Fibroblast of lung (primary cell): ENCODE measurements at regions not wholly inside any gene's neighbourhood (a gene's known extent, or its start where the extent isn't known, plus 50 kb on each side); places are given as distances from the start of the nearest gene placed in this dataset.

Experiments
- DNase-seq, 2 donors: peaks; one replicate each; pipeline versions ENCODE4 v3.0.0 to v3.0.0-alpha.2; 2010; ENCODE audit warnings: low read depth in 2 of 2
- H2AFZ ChIP-seq: 2 replicates; pipeline ENCODE4 v1.5.1; 2012; ENCODE audit warnings: low read length, control low read depth, inconsistent platforms
- H3K27ac ChIP-seq: 2 replicates; pipeline ENCODE4 v1.5.1; 2011; ENCODE audit warnings: low read length, control low read depth; ENCODE audit not compliant: insufficient read depth
- H3K27me3 ChIP-seq: 2 replicates; pipeline ENCODE4 v1.5.1; 2011; ENCODE audit warnings: mild to moderate bottlenecking, low read length; ENCODE audit not compliant: control insufficient read depth, insufficient read depth
- H3K36me3 ChIP-seq: 2 replicates; pipeline ENCODE4 v1.5.1; 2011; ENCODE audit warnings: low read length; ENCODE audit not compliant: control insufficient read depth, insufficient read depth
- H3K4me1 ChIP-seq: 2 replicates; pipeline ENCODE4 v1.5.1; 2011; ENCODE audit warnings: low read length; ENCODE audit not compliant: control insufficient read depth, insufficient read depth; ENCODE audit errors: extremely low read depth
- H3K4me2 ChIP-seq: 2 replicates; pipeline ENCODE4 v1.5.1; 2011; ENCODE audit warnings: low read length, control low read depth; ENCODE audit not compliant: insufficient read depth; ENCODE audit errors: extremely low read depth
- H3K4me3 ChIP-seq, 4 experiments: fragments of 200-600 bp in 1 of 4; sonication (generic) in 1 of 4; replicated peaks in 1 of 4; 2 replicates each; pipeline ENCODE4 v1.5.1; 2011 to 2016; ENCODE audit warnings: low read length in 4 of 4, low read depth in 3 of 4, mild to moderate bottlenecking in 3 of 4, control low read depth in 2 of 4, inconsistent platforms in 1 of 4, mixed read lengths in 1 of 4; ENCODE audit not compliant: insufficient read depth in 1 of 4; ENCODE audit errors: control extremely low read depth in 1 of 4
- H3K79me2 ChIP-seq: 2 replicates; pipeline ENCODE4 v1.5.1; 2012; ENCODE audit warnings: mild to moderate bottlenecking, low read length, inconsistent platforms; ENCODE audit not compliant: control insufficient read depth, insufficient read depth
- H3K9ac ChIP-seq: 2 replicates; pipeline ENCODE4 v1.5.1; 2011; ENCODE audit warnings: mild to moderate bottlenecking, low read length, control low read depth; ENCODE audit not compliant: insufficient read depth
- H3K9me3 ChIP-seq: 2 replicates; pipeline ENCODE4 v1.5.1; 2012; ENCODE audit warnings: low read depth, low read length; ENCODE audit not compliant: control insufficient read depth, insufficient read depth
- H4K20me1 ChIP-seq: 2 replicates; pipeline ENCODE4 v1.5.1; 2011; ENCODE audit warnings: low read length; ENCODE audit not compliant: control insufficient read depth, insufficient read depth; ENCODE audit errors: extremely low read depth
- EZH2 ChIP-seq: IDR thresholded peaks from 2 replicates; pipeline ENCODE4 v1.5.1; 2012; ENCODE audit warnings: low read length, control low read depth, mild to moderate bottlenecking; ENCODE audit errors: missing control alignments
- TF ChIP-seq, protein P1 (sequence below), 2 donors: IDR thresholded peaks in 1 of 2; conservative IDR thresholded peaks in 1 of 2; 1 replicate in 1 of 2; 2 replicates in 1 of 2; pipeline ENCODE4 v1.5.1; 2011 to 2012; ENCODE audit warnings: low read length in 2 of 2, control low read depth in 1 of 2, inconsistent platforms in 1 of 2, low read depth in 1 of 2, mild to moderate bottlenecking in 1 of 2

- TF ChIP-seq, protein P1, sequence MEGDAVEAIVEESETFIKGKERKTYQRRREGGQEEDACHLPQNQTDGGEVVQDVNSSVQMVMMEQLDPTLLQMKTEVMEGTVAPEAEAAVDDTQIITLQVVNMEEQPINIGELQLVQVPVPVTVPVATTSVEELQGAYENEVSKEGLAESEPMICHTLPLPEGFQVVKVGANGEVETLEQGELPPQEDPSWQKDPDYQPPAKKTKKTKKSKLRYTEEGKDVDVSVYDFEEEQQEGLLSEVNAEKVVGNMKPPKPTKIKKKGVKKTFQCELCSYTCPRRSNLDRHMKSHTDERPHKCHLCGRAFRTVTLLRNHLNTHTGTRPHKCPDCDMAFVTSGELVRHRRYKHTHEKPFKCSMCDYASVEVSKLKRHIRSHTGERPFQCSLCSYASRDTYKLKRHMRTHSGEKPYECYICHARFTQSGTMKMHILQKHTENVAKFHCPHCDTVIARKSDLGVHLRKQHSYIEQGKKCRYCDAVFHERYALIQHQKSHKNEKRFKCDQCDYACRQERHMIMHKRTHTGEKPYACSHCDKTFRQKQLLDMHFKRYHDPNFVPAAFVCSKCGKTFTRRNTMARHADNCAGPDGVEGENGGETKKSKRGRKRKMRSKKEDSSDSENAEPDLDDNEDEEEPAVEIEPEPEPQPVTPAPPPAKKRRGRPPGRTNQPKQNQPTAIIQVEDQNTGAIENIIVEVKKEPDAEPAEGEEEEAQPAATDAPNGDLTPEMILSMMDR (conservative IDR thresholded peaks at IDR 0.05 in 1 of 2, IDR thresholded peaks at IDR 0.05 in 1 of 2; ENCODE audit: low read depth in 1 of 2, low read length in 2 of 2): no peak
- no peak for TF ChIP-seq EZH2
- Histone ChIP-seq H3K27me3 (no peaks in the 10 kb centered on the region), H3K9me3 (no peaks in the 10 kb centered on the region), H3K4me3 (no peak overlapping the region), H3K36me3 (no peaks in the 10 kb centered on the region), H3K9ac (no peak overlapping the region), H4K20me1 (no peaks in the 10 kb centered on the region), H3K79me2 (no peaks in the 10 kb centered on the region), H3K4me2 (no peak overlapping the region), H3K4me1 (no peaks in the 10 kb centered on the region), H3K27ac (no peak overlapping the region), H2AFZ (no peak overlapping the region)
- DNase-seq: no peak
Observed at GRCh38 chr1:4060850-4061249, 160.8 kb upstream of the C1orf174 start.

- no peaks in the 10 kb centered on the region for H3K36me3 ChIP-seq
- H3K9me3 ChIP-seq: no peaks in the 10 kb centered on the region
- no peaks in the 10 kb centered on the region for H3K79me2 ChIP-seq
- TF ChIP-seq EZH2: no peak
- TF ChIP-seq, protein P1 (conservative IDR thresholded peaks at IDR 0.05 in 1 of 2, IDR thresholded peaks at IDR 0.05 in 1 of 2; ENCODE audit: low read depth in 1 of 2, low read length in 2 of 2): no peak
- no peak overlapping the region for H2AFZ ChIP-seq
- no peaks in the 10 kb centered on the region for H3K4me1 ChIP-seq
- no peak for DNase-seq
- no peaks in the 10 kb centered on the region for H4K20me1 ChIP-seq
- H3K4me3 ChIP-seq: no peak overlapping the region
- no peaks in the 10 kb centered on the region for H3K27me3 ChIP-seq
- no peak overlapping the region for H3K9ac ChIP-seq
- no peak overlapping the region for H3K27ac ChIP-seq
- H3K4me2 ChIP-seq: no peak overlapping the region
Observed at GRCh38 chr1:4061521-4062031, 161.5 kb upstream of the C1orf174 start.

DNA sequence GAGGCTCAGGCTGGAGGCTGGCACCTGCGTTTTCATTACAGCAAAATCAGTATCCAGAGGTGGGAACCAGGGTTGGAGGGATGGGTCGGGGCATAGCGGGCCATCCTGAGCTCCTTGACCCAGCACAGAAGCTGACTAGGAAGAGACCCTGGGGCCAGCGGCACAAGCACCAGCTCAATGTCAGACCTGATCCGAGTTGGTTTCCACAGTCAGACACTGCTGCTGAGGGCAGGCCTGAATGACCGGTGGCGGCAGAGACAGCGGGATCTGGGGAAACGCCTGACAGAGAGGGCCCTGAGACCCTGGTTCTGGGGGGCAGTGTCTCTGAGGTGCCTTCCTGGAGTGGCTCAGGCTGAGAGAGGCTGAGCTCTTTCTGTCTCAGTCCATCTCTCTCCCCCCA, 162.0 kb upstream of the C1orf174 start:
- Histone ChIP-seq H3K79me2 (no peaks in the 10 kb centered on the region), H3K27ac (no peak overlapping the region), H4K20me1 (no peaks in the 10 kb centered on the region), H3K9ac (no peak overlapping the region), H3K27me3 (no peaks in the 10 kb centered on the region), H2AFZ (no peak overlapping the region), H3K9me3 (no peaks in the 10 kb centered on the region), H3K4me2 (no peak overlapping the region), H3K36me3 (no peaks in the 10 kb centered on the region), H3K4me1 (no peaks in the 10 kb centered on the region), H3K4me3 (no peak overlapping the region)
- TF ChIP-seq EZH2: no peak
- TF ChIP-seq, protein P1 (conservative IDR thresholded peaks at IDR 0.05 in 1 of 2, IDR thresholded peaks at IDR 0.05 in 1 of 2; ENCODE audit: low read depth in 1 of 2, low read length in 2 of 2): no peak
- no peak for DNase-seq
